CD4-positive, alpha-beta T cell (primary cell): ENCODE measurements at regions not wholly inside any gene's neighbourhood (a gene's known extent, or its start where the extent isn't known, plus 50 kb on each side); places are given as distances from the start of the nearest gene placed in this dataset.

ENCODE experiments used
- ATAC-seq: fragments of 200-7000 bp; cut with Tn5 transposase; one replicate; pipeline ENCODE4 v1.10.0; 2022; ENCODE audit warnings: mild to moderate bottlenecking; ENCODE audit not compliant: poor library complexity
- CTCF ChIA-PET: fragments of 350-600 bp; sonication (Branson Sonifier 250); formaldehyde crosslinking; loops from one replicate; lab custom pipeline; 2021; ENCODE audit warnings: antibody characterized with exemption, inconsistent platforms; lab: Charles Lee
- POLR2A ChIA-PET: fragments of 350-600 bp; sonication (Branson Sonifier 250); formaldehyde crosslinking; loops from one replicate; lab custom pipeline; 2021; ENCODE audit warnings: antibody characterized with exemption, inconsistent platforms; lab: Charles Lee
- DNase-seq, 14 experiments: peaks; one replicate each; pipeline ENCODE4 v3.0.0-alpha.2; 2013 to 2020; ENCODE audit warnings: mixed read lengths in 2 of 14
- H3K27ac ChIP-seq, 2 donors: one replicate each; pipeline versions ENCODE4 v1.5.1 to v1.7.0; 2013; ENCODE audit warnings: low read length in 2 of 2, low read depth in 1 of 2, mild to moderate bottlenecking in 1 of 2
- H3K27me3 ChIP-seq, 2 experiments: 1 replicate in 1 of 2; 2 replicates in 1 of 2; pipeline versions ENCODE4 v1.6.1 to v1.7.0; 2013; ENCODE audit warnings: low read length in 2 of 2, control low read depth in 1 of 2, mild to moderate bottlenecking in 1 of 2, moderate library complexity in 1 of 2; ENCODE audit not compliant: insufficient read depth in 2 of 2, control insufficient read depth in 1 of 2
- H3K36me3 ChIP-seq: one replicate; pipeline ENCODE4 v1.6.1; 2013; ENCODE audit warnings: low read length, control low read depth; ENCODE audit not compliant: insufficient read depth
- H3K4me1 ChIP-seq: one replicate; pipeline ENCODE4 v1.6.1; 2013; ENCODE audit warnings: low read length, control low read depth; ENCODE audit not compliant: insufficient read depth
- H3K4me3 ChIP-seq: one replicate; pipeline ENCODE4 v1.5.1; 2013; ENCODE audit warnings: mild to moderate bottlenecking, low read length, moderate library complexity
- H3K9me3 ChIP-seq, 2 experiments: 1 replicate in 1 of 2; 2 replicates in 1 of 2; pipeline versions ENCODE4 v1.6.1 to v1.7.0; 2013; ENCODE audit warnings: low read length in 2 of 2, mild to moderate bottlenecking in 2 of 2, control low read depth in 1 of 2, moderate library complexity in 1 of 2; ENCODE audit not compliant: control insufficient read depth in 1 of 2, insufficient read depth in 1 of 2
- H3K27ac Mint-ChIP-seq: one replicate; pipeline ENCODE4 v1.8.0; 2020; ENCODE audit warnings: mixed read lengths
- H3K27me3 Mint-ChIP-seq: one replicate; pipeline ENCODE4 v1.8.0; 2021; ENCODE audit warnings: mixed read lengths
- H3K36me3 Mint-ChIP-seq: one replicate; pipeline ENCODE4 v1.8.0; 2021; ENCODE audit warnings: low read depth, mixed read lengths
- H3K4me1 Mint-ChIP-seq: one replicate; pipeline ENCODE4 v1.8.0; 2021; ENCODE audit warnings: low read depth, mixed read lengths
- H3K4me3 Mint-ChIP-seq: one replicate; pipeline ENCODE4 v1.8.0; 2020; ENCODE audit warnings: mild to moderate bottlenecking, mixed read lengths
- H3K9me3 Mint-ChIP-seq: one replicate; pipeline ENCODE4 v1.8.0; 2020; ENCODE audit warnings: mixed read lengths
- CTCF ChIP-seq: fragments of 200-600 bp; IDR thresholded peaks from one replicate; pipeline ENCODE4 v1.8.0; 2022; ENCODE audit warnings: antibody characterized with exemption, mild to moderate bottlenecking
- intact Hi-C, 2 experiments: fragments of 100-400 bp; cut with DNase I in 1 of 2; cut with micrococcal nuclease in 1 of 2; formaldehyde crosslinking; loops; one replicate each; pipeline versions ENCODE4 v1.15.1 to v1.9.0; 2023 to 2025; cut with DNase I, micrococcal nuclease

GRCh38 chr7:136148920-136149319 lies 171.8 kb upstream of the MTPN start:
- Histone ChIP-seq H3K4me1 (no peaks in the 10 kb centered on the region), H3K27me3 (no peaks in the 10 kb centered on the region), H3K4me3 (no peak overlapping the region), H3K9me3 (no peaks in the 10 kb centered on the region), H3K36me3 (no peaks in the 10 kb centered on the region), H3K27ac (no peak overlapping the region)
- Mint-ChIP-seq H3K9me3 (no peaks in the 10 kb centered on the region), H3K36me3 (no peaks in the 10 kb centered on the region), H3K27ac (no peak overlapping the region), H3K27me3 (no peaks in the 10 kb centered on the region), H3K4me1 (no peaks in the 10 kb centered on the region), H3K4me3 (no peak overlapping the region)
- intact Hi-C loops: no loop called here
- ATAC-seq (no peak), DNase-seq (no peak)
- ChIA-PET POLR2A (no interaction called here), CTCF (no interaction called here)
- no peak for TF ChIP-seq CTCF

DNA sequence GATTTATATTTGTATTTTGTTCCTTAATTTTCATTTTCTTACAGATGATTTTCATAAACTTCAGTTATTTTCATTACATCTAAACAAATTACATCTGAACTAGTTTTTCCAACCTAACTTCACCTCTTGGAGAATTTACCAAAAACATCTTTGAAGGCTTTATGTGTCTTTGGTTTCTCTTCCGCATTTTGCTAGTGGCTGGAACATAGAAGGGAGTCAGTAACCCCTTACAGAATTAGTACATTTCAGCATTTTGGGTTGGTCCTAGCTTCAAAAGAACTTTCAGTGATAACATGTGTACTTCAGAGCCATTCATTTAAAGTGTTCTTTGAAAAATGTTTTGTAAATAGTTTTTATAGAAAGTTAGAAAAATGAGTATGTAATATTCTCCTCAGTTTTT lies 169.8 kb upstream of the MTPN start:
- no peaks in the 10 kb centered on the region for H3K4me1 Mint-ChIP-seq
- H3K27ac ChIP-seq: no peak overlapping the region
- H3K4me3 Mint-ChIP-seq: no peak overlapping the region
- intact Hi-C loops: no loop called here
- H3K27ac Mint-ChIP-seq: no peak overlapping the region
- no peaks in the 10 kb centered on the region for H3K36me3 Mint-ChIP-seq
- TF ChIP-seq CTCF: no peak
- POLR2A ChIA-PET: no interaction called here
- H3K4me3 ChIP-seq: no peak overlapping the region
- H3K4me1 ChIP-seq: no peaks in the 10 kb centered on the region
- H3K27me3 ChIP-seq: no peaks in the 10 kb centered on the region
- H3K9me3 ChIP-seq: no peaks in the 10 kb centered on the region
- no peaks in the 10 kb centered on the region for H3K9me3 Mint-ChIP-seq
- no peaks in the 10 kb centered on the region for H3K36me3 ChIP-seq
- no peak for DNase-seq
- ATAC-seq: no peak
- H3K27me3 Mint-ChIP-seq: no peaks in the 10 kb centered on the region
- CTCF ChIA-PET: no interaction called here

- Histone ChIP-seq H3K36me3 (no peaks in the 10 kb centered on the region), H3K27me3 (no peaks in the 10 kb centered on the region), H3K4me1 (no peaks in the 10 kb centered on the region), H3K27ac (no peak overlapping the region), H3K4me3 (no peak overlapping the region), H3K9me3 (no peaks in the 10 kb centered on the region)
- no peak for TF ChIP-seq CTCF
- intact Hi-C loops: no loop called here
- Mint-ChIP-seq H3K4me1 (no peaks in the 10 kb centered on the region), H3K27me3 (no peaks in the 10 kb centered on the region), H3K4me3 (no peak overlapping the region), H3K36me3 (no peaks in the 10 kb centered on the region), H3K27ac (no peak overlapping the region), H3K9me3 (no peaks in the 10 kb centered on the region)
- no peak for DNase-seq
- no peak for ATAC-seq
- ChIA-PET POLR2A (no interaction called here), CTCF (no interaction called here)
These were observed 167.0 kb upstream of the MTPN start for GRCh38 chr7:136144182-136144581.
